ENCODE measurements at regions not wholly inside any gene's neighbourhood (a gene's known extent, or its start where the extent isn't known, plus 50 kb on each side); places are given as distances from the start of the nearest gene placed in this dataset.
"Not testable (repeated sequence)": the region's sequence is repeated elsewhere in the genome, so short reads cannot be mapped to it uniquely, and the experiment has no call there.

GRCh38 chrX:110920991-110921390, 125.4 kb upstream of the CHRDL1 start:
- FAIRE-seq: no peak
- no peak for TF ChIP-seq CTCF (IDR thresholded peaks at IDR 0.05; ENCODE audit: insufficient read depth, missing control alignments)
- no peak for DNase-seq (ENCODE audit: insufficient read length, low spot score)

GRCh38 chrX:110915570-110915969, 120.0 kb upstream of the CHRDL1 start:
- TF ChIP-seq CTCF (IDR thresholded peaks at IDR 0.05; ENCODE audit: insufficient read depth, missing control alignments): no peak

GRCh38 chrX:110915111-110915510, 119.5 kb upstream of the CHRDL1 start:
- no peak for TF ChIP-seq CTCF (IDR thresholded peaks at IDR 0.05; ENCODE audit: insufficient read depth, missing control alignments)
- DNase-seq (ENCODE audit: insufficient read length, low spot score) (no peak), FAIRE-seq (no peak)

More at GRCh38 chrX:110915570-110915969, 120.0 kb upstream of the CHRDL1 start:
- FAIRE-seq (no peak), DNase-seq (ENCODE audit: insufficient read length, low spot score) (no peak)

GRCh38 chrX:110914281-110914680, 118.7 kb upstream of the CHRDL1 start:
- no peak for DNase-seq (ENCODE audit: insufficient read length, low spot score)
- no peak for FAIRE-seq
- TF ChIP-seq CTCF (IDR thresholded peaks at IDR 0.05; ENCODE audit: insufficient read depth, missing control alignments): no peak

- DNase-seq (ENCODE audit: insufficient read length, low spot score); FAIRE-seq: not testable (repeated sequence)
Observed at GRCh38 chrX:110904747-110905146, 109.1 kb upstream of the CHRDL1 start.

- TF ChIP-seq CTCF (IDR thresholded peaks at IDR 0.05; ENCODE audit: insufficient read depth, missing control alignments): no peak
- DNase-seq (ENCODE audit: insufficient read length, low spot score) (no peak), FAIRE-seq (no peak)
Observed at GRCh38 chrX:110881971-110882370, 86.4 kb upstream of the CHRDL1 start.

GRCh38 chrX:110877326-110877725, 81.7 kb upstream of the CHRDL1 start:
- FAIRE-seq (no peak), DNase-seq (ENCODE audit: insufficient read length, low spot score) (no peak)
- TF ChIP-seq CTCF (IDR thresholded peaks at IDR 0.05; ENCODE audit: insufficient read depth, missing control alignments): no peak

GRCh38 chrX:110871839-110872238, 76.2 kb upstream of the CHRDL1 start:
- no peak for DNase-seq (ENCODE audit: insufficient read length, low spot score)
- no peak for FAIRE-seq
- TF ChIP-seq CTCF (IDR thresholded peaks at IDR 0.05; ENCODE audit: insufficient read depth, missing control alignments): no peak
